Ishikawa (cell line): ENCODE measurements at regions not wholly inside any gene's neighbourhood (a gene's known extent, or its start where the extent isn't known, plus 50 kb on each side); places are given as distances from the start of the nearest gene placed in this dataset.

Experiments used
- CEBPB ChIP-seq: IDR thresholded peaks from 2 replicates; pipeline ENCODE4 v1.6.1; 2012
- CREB1 ChIP-seq: IDR thresholded peaks from 2 replicates; pipeline ENCODE4 v1.6.1; 2012; ENCODE audit warnings: low read depth
- EGR1 ChIP-seq: IDR thresholded peaks from 2 replicates; pipeline ENCODE4 v1.6.1; 2012
- EP300 ChIP-seq: IDR thresholded peaks from 2 replicates; pipeline ENCODE4 v1.6.1; 2012; ENCODE audit warnings: borderline replicate concordance
- FOXM1 ChIP-seq: IDR thresholded peaks from 2 replicates; pipeline ENCODE4 v1.6.1; 2012; ENCODE audit warnings: low read depth, borderline replicate concordance
- MAX ChIP-seq: IDR thresholded peaks from 2 replicates; pipeline ENCODE4 v1.6.1; 2012
- NFIC ChIP-seq: IDR thresholded peaks from 2 replicates; pipeline ENCODE4 v1.6.1; 2012
- RAD21 ChIP-seq: IDR thresholded peaks from 2 replicates; pipeline ENCODE4 v1.6.1; 2012; ENCODE audit warnings: low read depth
- TAF1 ChIP-seq: IDR thresholded peaks from 2 replicates; pipeline ENCODE4 v1.6.1; 2012; ENCODE audit warnings: low read depth, mild to moderate bottlenecking
- TCF12 ChIP-seq: IDR thresholded peaks from 2 replicates; pipeline ENCODE4 v1.6.1; 2012; ENCODE audit warnings: low read depth
- TEAD4 ChIP-seq: IDR thresholded peaks from 2 replicates; pipeline ENCODE4 v1.6.1; 2012
- YY1 ChIP-seq: IDR thresholded peaks from 2 replicates; pipeline ENCODE4 v1.6.1; 2012; ENCODE audit warnings: low read depth
- ZBTB7A ChIP-seq: IDR thresholded peaks from 2 replicates; pipeline ENCODE4 v1.6.1; 2012; ENCODE audit warnings: low read depth
- TF ChIP-seq, protein P1 (sequence below): IDR thresholded peaks from 2 replicates; pipeline ENCODE4 v1.6.1; 2012; ENCODE audit warnings: low read depth, mild to moderate bottlenecking
- TF ChIP-seq, protein P2 (sequence below): IDR thresholded peaks from 2 replicates; pipeline ENCODE4 v1.6.1; 2012

GRCh38 chr2:225288986-225289385, 110.5 kb upstream of the NYAP2 start:
- TF ChIP-seq NFIC (no peak), TAF1 (no peak), CREB1 (no peak), RAD21 (no peak), FOXM1 (no peak)

GRCh38 chr2:225282858-225283710, 116.4 kb upstream of the NYAP2 start:
- TF ChIP-seq ZBTB7A: no peak
- peak; percentile 70 for TF ChIP-seq RAD21

DNA sequence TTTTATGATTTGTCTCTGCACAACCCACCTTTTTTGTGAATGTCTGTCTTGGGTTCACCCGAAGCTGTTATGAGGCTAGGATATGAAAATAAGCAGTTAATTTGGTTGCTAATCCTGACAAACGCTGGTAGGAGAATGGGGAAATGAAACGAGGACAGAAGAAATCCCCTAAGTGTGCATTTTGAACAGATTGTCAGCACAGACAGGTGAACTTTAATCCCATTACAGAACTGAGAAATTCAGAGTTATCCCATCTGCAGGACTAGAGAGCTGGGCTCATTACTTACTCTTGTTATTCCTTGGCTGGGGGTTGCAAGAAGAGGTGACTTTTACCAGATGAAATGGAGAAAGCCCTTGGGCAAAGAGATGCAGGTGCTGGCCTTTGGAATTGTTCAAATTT, 123.3 kb upstream of the NYAP2 start:
- TF ChIP-seq CEBPB: no peak
- TF ChIP-seq, protein P1, sequence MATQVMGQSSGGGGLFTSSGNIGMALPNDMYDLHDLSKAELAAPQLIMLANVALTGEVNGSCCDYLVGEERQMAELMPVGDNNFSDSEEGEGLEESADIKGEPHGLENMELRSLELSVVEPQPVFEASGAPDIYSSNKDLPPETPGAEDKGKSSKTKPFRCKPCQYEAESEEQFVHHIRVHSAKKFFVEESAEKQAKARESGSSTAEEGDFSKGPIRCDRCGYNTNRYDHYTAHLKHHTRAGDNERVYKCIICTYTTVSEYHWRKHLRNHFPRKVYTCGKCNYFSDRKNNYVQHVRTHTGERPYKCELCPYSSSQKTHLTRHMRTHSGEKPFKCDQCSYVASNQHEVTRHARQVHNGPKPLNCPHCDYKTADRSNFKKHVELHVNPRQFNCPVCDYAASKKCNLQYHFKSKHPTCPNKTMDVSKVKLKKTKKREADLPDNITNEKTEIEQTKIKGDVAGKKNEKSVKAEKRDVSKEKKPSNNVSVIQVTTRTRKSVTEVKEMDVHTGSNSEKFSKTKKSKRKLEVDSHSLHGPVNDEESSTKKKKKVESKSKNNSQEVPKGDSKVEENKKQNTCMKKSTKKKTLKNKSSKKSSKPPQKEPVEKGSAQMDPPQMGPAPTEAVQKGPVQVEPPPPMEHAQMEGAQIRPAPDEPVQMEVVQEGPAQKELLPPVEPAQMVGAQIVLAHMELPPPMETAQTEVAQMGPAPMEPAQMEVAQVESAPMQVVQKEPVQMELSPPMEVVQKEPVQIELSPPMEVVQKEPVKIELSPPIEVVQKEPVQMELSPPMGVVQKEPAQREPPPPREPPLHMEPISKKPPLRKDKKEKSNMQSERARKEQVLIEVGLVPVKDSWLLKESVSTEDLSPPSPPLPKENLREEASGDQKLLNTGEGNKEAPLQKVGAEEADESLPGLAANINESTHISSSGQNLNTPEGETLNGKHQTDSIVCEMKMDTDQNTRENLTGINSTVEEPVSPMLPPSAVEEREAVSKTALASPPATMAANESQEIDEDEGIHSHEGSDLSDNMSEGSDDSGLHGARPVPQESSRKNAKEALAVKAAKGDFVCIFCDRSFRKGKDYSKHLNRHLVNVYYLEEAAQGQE: no peak
- no peak for TF ChIP-seq YY1
- no peak for TF ChIP-seq MAX

DNA sequence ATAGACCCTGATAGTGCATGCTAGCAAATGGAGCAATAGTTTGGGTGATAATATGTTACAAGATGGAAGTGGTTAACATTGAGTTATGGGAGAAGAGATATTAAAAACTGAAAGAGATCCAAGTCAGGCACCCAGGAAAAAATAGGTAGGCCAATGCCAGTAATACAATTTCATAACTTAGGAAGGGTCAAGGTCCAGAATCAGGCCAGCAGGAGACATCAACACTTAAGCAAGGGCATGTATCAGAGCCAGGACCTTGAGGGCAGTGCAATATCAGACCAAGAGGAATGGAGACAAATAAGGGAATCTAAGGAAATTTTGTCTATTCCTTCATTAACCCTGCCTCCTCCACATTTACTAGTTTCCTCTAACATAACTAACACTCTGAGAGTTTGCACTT, 124.1 kb upstream of the NYAP2 start:
- TF ChIP-seq TCF12: no peak
- TF ChIP-seq, protein P1: no peak

- no peak for TF ChIP-seq CREB1
- TF ChIP-seq NFIC: peak; percentile 44
Measured at GRCh38 chr2:225274751-225275150, 124.8 kb upstream of the NYAP2 start.

GRCh38 chr2:225272173-225272572, 127.3 kb upstream of the NYAP2 start:
- TF ChIP-seq CEBPB (no peak), NFIC (no peak; the same call in 1 of the 2 replicates), FOXM1 (no peak), TCF12 (no peak), CREB1 (no peak), TEAD4 (no peak), RAD21 (no peak), EP300 (no peak), EGR1 (no peak), YY1 (no peak), TAF1 (no peak), MAX (no peak), ZBTB7A (no peak)
- TF ChIP-seq, protein P2, sequence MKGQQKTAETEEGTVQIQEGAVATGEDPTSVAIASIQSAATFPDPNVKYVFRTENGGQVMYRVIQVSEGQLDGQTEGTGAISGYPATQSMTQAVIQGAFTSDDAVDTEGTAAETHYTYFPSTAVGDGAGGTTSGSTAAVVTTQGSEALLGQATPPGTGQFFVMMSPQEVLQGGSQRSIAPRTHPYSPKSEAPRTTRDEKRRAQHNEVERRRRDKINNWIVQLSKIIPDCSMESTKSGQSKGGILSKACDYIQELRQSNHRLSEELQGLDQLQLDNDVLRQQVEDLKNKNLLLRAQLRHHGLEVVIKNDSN: no peak
- TF ChIP-seq, protein P1: no peak
